K562 (cell line): ENCODE measurements at regions not wholly inside any gene's neighbourhood (a gene's known extent, or its start where the extent isn't known, plus 50 kb on each side); places are given as distances from the start of the nearest gene placed in this dataset.
"Not testable (repeated sequence)": the region's sequence is repeated elsewhere in the genome, so short reads cannot be mapped to it uniquely, and the experiment has no call there.

Experiments used
- ELK3 ChIP-seq: fragments of 450-650 bp; formaldehyde crosslinking; IDR thresholded peaks from 2 replicates; pipeline ENCODE4 v1.4.0; 2020; ENCODE audit warnings: mild to moderate bottlenecking
- LCOR ChIP-seq: sonication (generic); formaldehyde crosslinking; IDR thresholded peaks from 2 replicates; pipeline ENCODE4 v1.8.0; 2022; ENCODE audit warnings: mild to moderate bottlenecking, missing genetic modification reagents
- SIN3A ChIP-seq, 2 experiments: fragments of 150-350 bp in 1 of 2; IDR thresholded peaks; 2 replicates each; pipeline ENCODE4 v1.6.1; 2011 to 2016; ENCODE audit warnings: borderline replicate concordance in 2 of 2, low read depth in 2 of 2, low read length in 2 of 2, mild to moderate bottlenecking in 2 of 2, moderate library complexity in 2 of 2; ENCODE audit not compliant: control insufficient read depth in 1 of 2
- TF ChIP-seq, protein P1 (sequence below), 2 experiments: fragments of 450-650 bp; IDR thresholded peaks; 2 replicates each; pipeline ENCODE4 v1.6.1; 2016

DNA sequence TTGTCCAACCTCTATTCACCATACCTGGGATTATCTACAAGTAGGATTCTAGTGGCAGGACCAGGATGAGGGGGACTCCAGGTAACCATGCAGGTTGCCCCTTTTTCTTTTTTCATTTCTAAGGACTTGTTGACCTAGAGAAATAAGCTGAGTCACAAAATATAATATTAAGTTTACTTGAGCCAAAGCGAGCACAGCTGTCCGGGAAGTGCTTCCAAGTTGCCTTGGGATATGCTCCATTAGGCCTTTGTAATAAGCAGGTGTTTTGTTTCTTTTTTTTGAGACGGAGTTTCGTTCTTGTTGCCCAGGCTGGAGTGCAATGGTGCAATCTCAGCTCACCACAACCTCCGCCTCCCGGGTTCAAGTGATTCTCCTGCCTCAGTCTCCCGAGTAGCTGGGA lies 85.6 kb downstream of the ZNF467 start:
- TF ChIP-seq ELK3 (CRISPR knock-in tag); SIN3A (IDR thresholded peaks at IDR 0.05; ENCODE audit: borderline replicate concordance in 2 of 2, control insufficient read depth in 1 of 2, low read depth in 2 of 2, low read length in 2 of 2); LCOR (CRISPR knock-in tag): not testable (repeated sequence)
- TF ChIP-seq, protein P1, sequence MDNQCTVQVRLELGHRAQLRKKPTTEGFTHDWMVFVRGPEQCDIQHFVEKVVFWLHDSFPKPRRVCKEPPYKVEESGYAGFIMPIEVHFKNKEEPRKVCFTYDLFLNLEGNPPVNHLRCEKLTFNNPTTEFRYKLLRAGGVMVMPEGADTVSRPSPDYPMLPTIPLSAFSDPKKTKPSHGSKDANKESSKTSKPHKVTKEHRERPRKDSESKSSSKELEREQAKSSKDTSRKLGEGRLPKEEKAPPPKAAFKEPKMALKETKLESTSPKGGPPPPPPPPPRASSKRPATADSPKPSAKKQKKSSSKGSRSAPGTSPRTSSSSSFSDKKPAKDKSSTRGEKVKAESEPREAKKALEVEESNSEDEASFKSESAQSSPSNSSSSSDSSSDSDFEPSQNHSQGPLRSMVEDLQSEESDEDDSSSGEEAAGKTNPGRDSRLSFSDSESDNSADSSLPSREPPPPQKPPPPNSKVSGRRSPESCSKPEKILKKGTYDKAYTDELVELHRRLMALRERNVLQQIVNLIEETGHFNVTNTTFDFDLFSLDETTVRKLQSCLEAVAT (IDR thresholded peaks at IDR 0.05), result not testable (repeated sequence)
